SK-N-SH (cell line): ENCODE measurements at regions not wholly inside any gene's neighbourhood (a gene's known extent, or its start where the extent isn't known, plus 50 kb on each side); places are given as distances from the start of the nearest gene placed in this dataset.

ENCODE experiments used
- GATA2 ChIP-seq: sonication (generic); formaldehyde crosslinking; IDR thresholded peaks from 2 replicates; pipeline ENCODE4 v1.5.0; 2020; ENCODE audit warnings: mild to moderate bottlenecking, missing genetic modification reagents
- POLR2AphosphoS5 ChIP-seq: IDR thresholded peaks from 2 replicates; pipeline ENCODE4 v1.6.1; 2012; ENCODE audit warnings: low read depth, low read length

GRCh38 chr18:35770376-35771014 lies 189.0 kb downstream of the GALNT1 start:
- TF ChIP-seq POLR2AphosphoS5 (no peak), GATA2 (CRISPR knock-in tag) (no peak)
